GM18502 (cell line): ENCODE measurements at regions not wholly inside any gene's neighbourhood (a gene's known extent, or its start where the extent isn't known, plus 50 kb on each side); places are given as distances from the start of the nearest gene placed in this dataset.

Experiments used
- ATAC-seq: cut with Tn5 transposase; IDR thresholded peaks from one replicate; pipeline ENCODE4 v1.9.1; 2021; ENCODE audit warnings: mild to moderate bottlenecking; ENCODE audit not compliant: unreplicated experiment, poor library complexity

GRCh38 chr18:75824661-75825060 lies 397.2 kb upstream of the SMIM21 start:
- no peak for ATAC-seq

GRCh38 chr18:75823471-75823870 lies 396.0 kb upstream of the SMIM21 start:
- no peak for ATAC-seq

- no peak for ATAC-seq
Measured at GRCh38 chr18:75818383-75818782, 390.9 kb upstream of the SMIM21 start.

- no peak for ATAC-seq
Measured at GRCh38 chr18:75815767-75816166, 388.3 kb upstream of the SMIM21 start.

- no peak for ATAC-seq
Measured at GRCh38 chr18:75812761-75813160, 385.3 kb upstream of the SMIM21 start.

- ATAC-seq = no peak
Measured at GRCh38 chr18:75810961-75811551, 383.6 kb upstream of the SMIM21 start.

- ATAC-seq = no peak
Measured at GRCh38 chr18:75810516-75810915, 383.0 kb upstream of the SMIM21 start.

GRCh38 chr18:75809926-75810255 lies 382.4 kb upstream of the SMIM21 start:
- ATAC-seq = no peak

- ATAC-seq = no peak
Measured at GRCh38 chr18:75809151-75809925, 381.8 kb upstream of the SMIM21 start.

- ATAC-seq = no peak
Measured at GRCh38 chr18:75805265-75805664, 377.8 kb upstream of the SMIM21 start.

GRCh38 chr18:75802681-75803080 lies 375.2 kb upstream of the SMIM21 start:
- no peak for ATAC-seq

- ATAC-seq = no peak
Measured at GRCh38 chr18:75801178-75801577, 373.7 kb upstream of the SMIM21 start.

- ATAC-seq = no peak
Measured at GRCh38 chr18:75800331-75800648, 372.8 kb upstream of the SMIM21 start.

- ATAC-seq = no peak
Measured at GRCh38 chr18:75799449-75800330, 372.2 kb upstream of the SMIM21 start.

GRCh38 chr18:75797046-75797445 lies 369.5 kb upstream of the SMIM21 start:
- ATAC-seq = no peak

GRCh38 chr18:75790796-75791195 lies 363.3 kb upstream of the SMIM21 start:
- ATAC-seq = no peak

- ATAC-seq = no peak
Measured at GRCh38 chr18:75790111-75790510, 362.6 kb upstream of the SMIM21 start.

- ATAC-seq = no peak
Measured at GRCh38 chr18:75785834-75786233, 358.3 kb upstream of the SMIM21 start.

GRCh38 chr18:75785206-75785605 lies 357.7 kb upstream of the SMIM21 start:
- no peak for ATAC-seq

GRCh38 chr18:75784390-75784789 lies 356.9 kb upstream of the SMIM21 start:
- ATAC-seq = no peak

- ATAC-seq = no peak
Measured at GRCh38 chr18:75783566-75784281, 356.2 kb upstream of the SMIM21 start.
